HCT116 (cell line): ENCODE measurements at regions not wholly inside any gene's neighbourhood (a gene's known extent, or its start where the extent isn't known, plus 50 kb on each side); places are given as distances from the start of the nearest gene placed in this dataset.
"Not testable (repeated sequence)": the region's sequence is repeated elsewhere in the genome, so short reads cannot be mapped to it uniquely, and the experiment has no call there.

Experiments
- ATAC-seq: fragments of 200-7000 bp; cut with Tn5 transposase; 2 replicates; pipeline ENCODE4 v1.9.1; 2020; ENCODE audit warnings: mild to moderate bottlenecking, moderate library complexity
- BruUV-seq: library from RNA; stranded (reverse); fragments of 400-500 nt; replicated peaks from 2 replicates; lab custom pipeline; 2021; lab: Mats Ljungman, UMichigan
- CTCF ChIA-PET: fragments of 300-600 bp; sonication (Branson Sonifier 250); formaldehyde crosslinking; loops from one replicate; lab custom pipeline; 2021; ENCODE audit warnings: antibody characterized with exemption; lab: Charles Lee
- POLR2A ChIA-PET: fragments of 300-600, 350-600 bp; sonication (Branson Sonifier 250); formaldehyde crosslinking; loops from one replicate; lab custom pipeline; 2021; ENCODE audit warnings: antibody characterized with exemption; lab: Charles Lee
- RAD21 ChIA-PET, 2 experiments: fragments of 300-600 bp; sonication (Branson Sonifier 250); formaldehyde crosslinking; loops; one replicate each; lab custom pipeline; 2023; ENCODE audit warnings: low total read pairs in 2 of 2; ENCODE audit not compliant: uncharacterized antibody in 2 of 2, unreplicated experiment in 2 of 2, low non-redundant PET in 1 of 2; lab: Charles Lee
- DNase-seq: peaks from one replicate; pipeline ENCODE4 v3.0.0-alpha.2; 2010; ENCODE audit warnings: low read depth, low spot score
- H2AFZ ChIP-seq: fragments of 200-600 bp; shearing (Covaris generic), sonication (generic); 2 replicates; pipeline ENCODE4 v1.6.1; 2017; ENCODE audit warnings: low read depth, mixed run types, mixed read lengths, antibody characterized with exemption, low read length; ENCODE audit not compliant: poor library complexity, severe bottlenecking
- H3K27ac ChIP-seq: 2 replicates; pipeline ENCODE4 v1.5.1; 2012; ENCODE audit warnings: low read depth, low read length
- H3K27me3 ChIP-seq: fragments of 200-600 bp; sonication (generic); 2 replicates; pipeline ENCODE4 v1.6.1; 2016; ENCODE audit warnings: mixed run types, low read length, mixed read lengths; ENCODE audit not compliant: insufficient read depth
- H3K36me3 ChIP-seq, 2 experiments: fragments of 200-500 bp in 1 of 2; fragments of 200-600 bp in 1 of 2; sonication (Bioruptor generic) in 1 of 2; sonication (generic) in 1 of 2; 2 replicates each; pipeline versions ENCODE4 v1.5.1 to v1.6.1; 2014 to 2016; ENCODE audit warnings: low read length in 2 of 2, inconsistent platforms in 1 of 2, mixed read lengths in 1 of 2, mixed run types in 1 of 2; ENCODE audit not compliant: insufficient read depth in 2 of 2, control insufficient read depth in 1 of 2
- H3K4me1 ChIP-seq, 2 experiments: fragments of 200-600 bp in 1 of 2; sonication (generic) in 1 of 2; 2 replicates each; pipeline versions ENCODE4 v1.5.1 to v1.6.1; 2012 to 2017; ENCODE audit warnings: low read length in 2 of 2, inconsistent platforms in 1 of 2, mild to moderate bottlenecking in 1 of 2, mixed read lengths in 1 of 2, mixed run types in 1 of 2, moderate library complexity in 1 of 2; ENCODE audit not compliant: insufficient read depth in 2 of 2, control insufficient read depth in 1 of 2
- H3K4me2 ChIP-seq: fragments of 200-600 bp; sonication (generic); 2 replicates; pipeline ENCODE4 v1.6.1; 2017; ENCODE audit warnings: mixed run types, low read length, mixed read lengths
- H3K4me3 ChIP-seq, 2 experiments: fragments of 200-600 bp in 1 of 2; sonication (generic) in 1 of 2; replicated peaks in 1 of 2; 2 replicates each; pipeline ENCODE4 v1.5.1; 2011 to 2016; ENCODE audit warnings: low read length in 2 of 2, control low read depth in 1 of 2, low read depth in 1 of 2, mild to moderate bottlenecking in 1 of 2, mixed read lengths in 1 of 2, mixed run types in 1 of 2
- H3K79me2 ChIP-seq: fragments of 200-600 bp; sonication (generic); 2 replicates; pipeline ENCODE4 v1.6.1; 2017; ENCODE audit warnings: mild to moderate bottlenecking, mixed run types, low read length, moderate library complexity, mixed read lengths; ENCODE audit not compliant: insufficient read depth
- H3K9ac ChIP-seq: fragments of 200-600 bp; sonication (generic); 2 replicates; pipeline ENCODE4 v1.6.1; 2016; ENCODE audit warnings: low read length, mixed read lengths
- H3K9me2 ChIP-seq: fragments of 200-600 bp; sonication (generic), shearing (Covaris generic); 2 replicates; pipeline ENCODE4 v1.6.1; 2017; ENCODE audit warnings: mixed run types, mild to moderate bottlenecking, moderate library complexity; ENCODE audit not compliant: insufficient read depth
- H3K9me3 ChIP-seq, 2 experiments: fragments of 200-500 bp in 1 of 2; fragments of 200-600 bp in 1 of 2; sonication (Bioruptor generic) in 1 of 2; sonication (generic) in 1 of 2; 2 replicates each; pipeline ENCODE4 v1.6.1; 2014 to 2017; ENCODE audit warnings: low read length in 2 of 2, mixed read lengths in 2 of 2, inconsistent platforms in 1 of 2, low read depth in 1 of 2, mild to moderate bottlenecking in 1 of 2, mixed run types in 1 of 2, moderate library complexity in 1 of 2; ENCODE audit not compliant: control insufficient read depth in 1 of 2, insufficient read depth in 1 of 2
- H4K20me1 ChIP-seq: fragments of 200-600 bp; sonication (generic), shearing (Covaris generic); 2 replicates; pipeline ENCODE4 v1.6.1; 2017; ENCODE audit warnings: mixed run types, mild to moderate bottlenecking, moderate library complexity; ENCODE audit not compliant: insufficient read depth
- EZH2 ChIP-seq: fragments of 200-600 bp; sonication (generic); IDR thresholded peaks from 2 replicates; pipeline ENCODE4 v1.6.1; 2017; ENCODE audit warnings: antibody characterized with exemption, mixed run types
- FOSL1 ChIP-seq: IDR thresholded peaks from 2 replicates; pipeline ENCODE4 v1.6.1; 2012; ENCODE audit warnings: low read depth
- REST ChIP-seq: IDR thresholded peaks from 2 replicates; pipeline ENCODE4 v1.6.1; 2012; ENCODE audit warnings: low read depth
- intact Hi-C: fragments of 100-400 bp; cut with micrococcal nuclease; formaldehyde crosslinking; loops from 2 replicates; pipeline ENCODE4 v1.10.0; 2022

- H2AFZ ChIP-seq = no peak overlapping the region
- no peak for ATAC-seq
- no peak overlapping the region for H3K4me3 ChIP-seq
- ChIA-PET CTCF (interaction anchor here (2.2 kb wide), 1 partner anchor 24 kb away, joined by 6 read pairs; no protein-coding TSS in a partner anchor), POLR2A (no interaction called here), RAD21 (no interaction called here)
- no peak overlapping the region for H3K27ac ChIP-seq
- no peaks in the 10 kb centered on the region for H3K9me3 ChIP-seq
- no peak for TF ChIP-seq FOSL1
- no peak for TF ChIP-seq REST
- no peak for TF ChIP-seq EZH2
- no peak overlapping the region for H3K9ac ChIP-seq
- H3K79me2 ChIP-seq = no peaks in the 10 kb centered on the region
- H3K4me1 ChIP-seq = peaks cover 0 to 5% of the 10 kb centered on the region in 2 experiments; a peak in 1 of 4 replicates
- no peaks in the 10 kb centered on the region for H3K27me3 ChIP-seq
- intact Hi-C loops = no loop called here
- H3K4me2 ChIP-seq = no peak overlapping the region
- no peaks in the 10 kb centered on the region; the same call in 1 of the 2 replicates for H3K9me2 ChIP-seq
- DNase-seq = no peak
- no peaks in the 10 kb centered on the region for H4K20me1 ChIP-seq
- H3K36me3 ChIP-seq = no peaks in the 10 kb centered on the region
- BruUV-seq = no TSS peak
Measured at GRCh38 chr1:66480162-66480561, 53.8 kb upstream of the SGIP1 start.

- DNase-seq, H4K20me1 ChIP-seq, H3K79me2 ChIP-seq, ATAC-seq, H3K9me3 ChIP-seq, H3K4me2 ChIP-seq, H3K27me3 ChIP-seq, H3K9ac ChIP-seq, H3K9me2 ChIP-seq, RAD21 ChIA-PET, H2AFZ ChIP-seq, CTCF ChIA-PET, H3K27ac ChIP-seq, BruUV-seq, H3K36me3 ChIP-seq, intact Hi-C loops, H3K4me1 ChIP-seq, POLR2A ChIA-PET, H3K4me3 ChIP-seq: not testable (repeated sequence)
Measured at GRCh38 chr1:66481215-66481614, 52.7 kb upstream of the SGIP1 start.
